HG03025 (cell line): ENCODE measurements at regions not wholly inside any gene's neighbourhood (a gene's known extent, or its start where the extent isn't known, plus 50 kb on each side); places are given as distances from the start of the nearest gene placed in this dataset.

Experiments used
- ATAC-seq: cut with Tn5 transposase; IDR thresholded peaks from one replicate; pipeline ENCODE4 v1.9.1; 2021; ENCODE audit warnings: mild to moderate bottlenecking, moderate library complexity; ENCODE audit not compliant: unreplicated experiment, low FRiP score

GRCh38 chr19:29393915-29394460 is 131.8 kb upstream of the VSTM2B start:
- no peak for ATAC-seq

- no peak for ATAC-seq
Observed at GRCh38 chr19:29395111-29395733, 130.6 kb upstream of the VSTM2B start.

- ATAC-seq: no peak
Observed at GRCh38 chr19:29395734-29396414, 129.9 kb upstream of the VSTM2B start.

GRCh38 chr19:29396925-29397324 is 128.9 kb upstream of the VSTM2B start:
- no peak for ATAC-seq

- no peak for ATAC-seq
Observed at GRCh38 chr19:29397748-29398147, 128.0 kb upstream of the VSTM2B start.

- no peak for ATAC-seq
Observed at GRCh38 chr19:29399804-29400203, 126.0 kb upstream of the VSTM2B start.

GRCh38 chr19:29400917-29401711 is 124.7 kb upstream of the VSTM2B start:
- ATAC-seq: no peak

- no peak for ATAC-seq
Observed at GRCh38 chr19:29401712-29402421, 123.9 kb upstream of the VSTM2B start.

- no peak for ATAC-seq
Observed at GRCh38 chr19:29402563-29402962, 123.2 kb upstream of the VSTM2B start.

GRCh38 chr19:29404015-29404414 is 121.8 kb upstream of the VSTM2B start:
- no peak for ATAC-seq

GRCh38 chr19:29404951-29405727 is 120.7 kb upstream of the VSTM2B start:
- ATAC-seq: no peak

- no peak for ATAC-seq
Observed at GRCh38 chr19:29405728-29405995, 120.1 kb upstream of the VSTM2B start.

GRCh38 chr19:29409076-29409862 is 116.5 kb upstream of the VSTM2B start:
- ATAC-seq: no peak

- no peak for ATAC-seq
Observed at GRCh38 chr19:29410601-29411000, 115.2 kb upstream of the VSTM2B start.

GRCh38 chr19:29411113-29411581 is 114.6 kb upstream of the VSTM2B start:
- no peak for ATAC-seq

- ATAC-seq: no peak
Observed at GRCh38 chr19:29413435-29413834, 112.4 kb upstream of the VSTM2B start.

- ATAC-seq: no peak
Observed at GRCh38 chr19:29415507-29415906, 110.3 kb upstream of the VSTM2B start.

- no peak for ATAC-seq
Observed at GRCh38 chr19:29417048-29417447, 108.7 kb upstream of the VSTM2B start.

GRCh38 chr19:29418201-29418600 is 107.6 kb upstream of the VSTM2B start:
- ATAC-seq: no peak
